Anterior cingulate cortex (tissue), 58 donors: ENCODE measurements at regions not wholly inside any gene's neighbourhood (a gene's known extent, or its start where the extent isn't known, plus 50 kb on each side); places are given as distances from the start of the nearest gene placed in this dataset.
"Not testable (repeated sequence)": the region's sequence is repeated elsewhere in the genome, so short reads cannot be mapped to it uniquely, and the experiment has no call there.

Experiments
- DNase-seq, 58 donors: peaks; one replicate each; lab custom pipeline; 2025; lab: John Stamatoyannopoulos, UW

- no peak for DNase-seq
These were observed 651.6 kb upstream of the MARCKS start for GRCh38 chr6:113205553-113205952.

DNA sequence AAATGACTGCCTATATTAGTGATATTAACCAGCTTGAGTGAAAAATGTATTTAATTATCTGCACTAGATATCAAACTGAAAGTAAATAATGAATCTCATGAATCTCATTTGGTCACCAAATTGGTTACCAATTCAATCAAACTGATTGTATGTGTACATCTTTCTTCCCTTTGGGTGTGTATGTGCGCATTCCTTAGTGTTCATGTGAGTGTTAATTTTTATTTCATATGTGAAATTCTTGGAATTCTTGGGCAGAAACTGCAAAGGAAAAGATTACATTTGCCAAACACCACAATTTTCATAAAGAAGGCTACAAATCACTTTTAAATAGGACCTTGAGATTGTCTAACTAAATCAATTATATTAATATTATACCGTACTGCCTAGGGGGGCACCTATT lies 648.4 kb upstream of the MARCKS start:
- DNase-seq, result no peak

DNA sequence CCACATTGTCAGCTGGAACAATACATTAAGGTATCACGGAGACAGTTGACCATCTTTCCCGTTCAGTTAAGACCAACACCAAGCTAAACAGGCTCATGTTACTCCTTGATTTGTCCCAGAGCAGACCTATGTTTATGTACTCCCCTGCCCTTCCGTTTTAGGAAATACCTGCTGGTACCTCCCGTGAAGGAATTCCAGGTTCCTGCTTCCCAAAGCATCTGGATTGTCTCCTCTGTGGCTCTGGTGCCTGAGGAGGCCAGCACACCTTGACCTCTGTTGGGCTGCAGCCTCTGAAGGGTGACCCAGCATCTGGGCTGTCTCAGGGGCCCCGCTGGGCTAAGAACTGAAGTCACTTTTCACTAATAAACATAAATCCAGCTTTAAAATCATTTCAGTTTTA lies 647.8 kb upstream of the MARCKS start:
- DNase-seq, result no peak

DNA sequence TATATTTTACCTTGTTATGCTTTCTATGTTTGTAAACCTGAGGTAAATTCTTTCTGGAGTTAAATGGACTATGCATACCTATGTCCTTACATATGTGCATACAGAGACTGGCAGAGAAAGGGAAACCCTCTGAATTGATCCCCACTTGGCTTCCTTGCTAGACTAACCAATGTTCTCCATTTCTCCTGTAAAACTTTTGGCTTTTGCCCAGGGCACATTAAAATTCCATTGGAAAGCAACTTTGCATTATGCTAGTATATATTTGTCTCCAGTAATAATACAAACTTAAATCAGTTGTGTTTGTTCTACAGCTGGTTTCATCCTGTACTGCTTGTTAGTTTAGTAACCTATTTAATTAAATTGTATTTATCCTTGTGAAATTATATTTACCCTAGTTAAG lies 646.0 kb upstream of the MARCKS start:
- no peak for DNase-seq

DNA sequence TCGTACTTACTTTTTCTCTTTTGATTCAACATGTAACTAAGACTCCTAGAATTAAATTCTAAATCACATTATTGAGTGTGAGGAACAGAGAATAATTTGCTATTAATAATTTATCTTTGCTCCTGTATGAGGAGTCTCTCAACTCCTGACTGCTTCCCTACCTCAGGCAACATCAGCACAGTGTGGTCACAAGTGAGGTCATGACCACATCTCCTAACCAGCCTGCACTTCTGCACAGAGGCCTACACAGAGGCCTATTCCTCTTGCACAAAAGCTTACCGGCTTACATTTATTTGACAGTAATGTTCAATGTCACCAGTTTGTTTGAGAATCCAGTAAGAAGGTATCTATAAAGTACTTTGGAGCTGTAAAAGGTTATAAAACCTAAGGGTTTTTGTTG lies 637.4 kb upstream of the MARCKS start:
- DNase-seq, result no peak

DNA sequence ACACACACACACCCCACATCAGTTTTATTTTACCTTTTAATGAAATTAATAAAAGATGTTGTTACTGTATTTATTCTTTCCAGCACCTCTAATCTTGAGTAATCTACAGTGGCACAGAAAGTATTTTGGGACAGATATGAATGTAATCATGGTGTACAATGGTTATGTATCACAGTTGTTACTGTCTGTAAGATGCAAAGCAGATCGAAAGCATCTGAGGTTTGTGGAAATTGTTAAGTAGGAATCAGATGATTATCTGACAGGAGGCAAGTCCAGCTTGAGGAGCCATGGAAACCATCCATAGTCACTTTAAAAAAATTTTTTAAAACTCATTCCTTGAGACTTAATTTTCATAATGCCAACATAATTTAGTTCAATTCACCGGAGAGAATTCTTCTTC lies 636.3 kb upstream of the MARCKS start:
- DNase-seq, result no peak

DNA sequence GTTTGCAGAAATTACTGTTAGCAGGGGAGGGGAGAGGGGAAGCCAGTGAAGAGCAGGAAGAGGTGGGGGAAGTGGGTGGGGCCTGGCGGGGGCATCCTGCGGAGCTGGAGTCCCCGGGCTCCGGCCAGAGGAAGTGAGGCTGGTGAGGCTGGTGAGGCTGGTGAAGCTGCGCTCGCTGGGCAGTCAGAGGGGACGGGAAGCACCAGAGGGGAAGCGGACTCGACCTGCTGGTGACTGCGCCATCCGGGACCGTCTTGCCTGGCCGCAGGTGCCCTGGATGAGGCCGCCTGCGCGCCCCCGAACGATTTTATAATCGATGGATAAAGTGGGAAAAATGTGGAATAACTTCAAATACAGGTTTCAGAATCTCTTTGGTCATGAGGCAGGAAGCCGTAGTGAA lies 635.3 kb upstream of the MARCKS start:
- no peak for DNase-seq

GRCh38 chr6:113246186-113246585 lies 611.0 kb upstream of the MARCKS start:
- no peak for DNase-seq

- DNase-seq, result no peak
These were observed 608.6 kb upstream of the MARCKS start for GRCh38 chr6:113248532-113248931.

- not testable (repeated sequence) for DNase-seq
These were observed 603.0 kb upstream of the MARCKS start for GRCh38 chr6:113254194-113254593.

GRCh38 chr6:113258771-113259170 lies 598.4 kb upstream of the MARCKS start:
- DNase-seq, result no peak

- no peak for DNase-seq
These were observed 585.7 kb upstream of the MARCKS start for GRCh38 chr6:113271437-113271836.

DNA sequence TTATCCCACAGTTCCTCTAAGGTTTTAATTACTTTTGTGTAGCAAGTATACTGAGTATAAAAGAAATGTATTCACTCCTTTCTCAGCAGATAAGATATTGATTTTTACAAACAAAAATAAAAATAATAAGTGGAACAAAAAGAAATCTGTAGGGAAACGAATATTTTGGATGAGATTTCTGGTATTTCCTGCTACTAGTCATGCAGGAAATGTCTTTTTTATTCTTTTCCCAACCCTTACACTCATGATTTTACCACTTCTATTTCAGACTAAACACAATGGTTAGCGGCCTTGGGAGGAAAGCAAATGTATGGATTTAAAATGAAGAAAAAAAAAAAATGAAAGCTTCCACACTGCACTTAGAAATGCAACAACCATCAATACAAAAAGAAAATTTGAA lies 580.5 kb upstream of the MARCKS start:
- DNase-seq, result no peak

GRCh38 chr6:113277111-113277510 lies 580.0 kb upstream of the MARCKS start:
- no peak for DNase-seq

DNA sequence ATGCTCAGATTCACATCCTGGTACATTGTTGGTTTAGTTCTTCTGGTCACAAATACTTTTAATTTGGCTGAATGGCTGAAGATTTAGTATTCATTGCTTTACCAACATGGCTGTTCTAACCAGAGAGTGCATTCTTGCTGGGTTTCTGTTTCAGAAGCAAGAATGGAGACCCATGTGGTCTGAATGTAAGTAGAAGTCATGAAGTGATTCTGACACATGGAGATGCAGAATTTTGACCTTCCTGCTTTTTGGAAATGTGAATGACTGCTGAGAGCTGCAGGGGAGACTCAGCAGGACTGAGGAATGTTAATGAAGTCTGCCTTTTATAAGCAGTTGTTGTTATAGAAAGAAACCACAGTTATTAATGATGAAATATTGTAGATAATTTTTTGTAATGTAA lies 576.1 kb upstream of the MARCKS start:
- no peak for DNase-seq

GRCh38 chr6:113281431-113281830 lies 575.7 kb upstream of the MARCKS start:
- DNase-seq, result no peak

- no peak for DNase-seq
These were observed 569.7 kb upstream of the MARCKS start for GRCh38 chr6:113287396-113287795.

DNA sequence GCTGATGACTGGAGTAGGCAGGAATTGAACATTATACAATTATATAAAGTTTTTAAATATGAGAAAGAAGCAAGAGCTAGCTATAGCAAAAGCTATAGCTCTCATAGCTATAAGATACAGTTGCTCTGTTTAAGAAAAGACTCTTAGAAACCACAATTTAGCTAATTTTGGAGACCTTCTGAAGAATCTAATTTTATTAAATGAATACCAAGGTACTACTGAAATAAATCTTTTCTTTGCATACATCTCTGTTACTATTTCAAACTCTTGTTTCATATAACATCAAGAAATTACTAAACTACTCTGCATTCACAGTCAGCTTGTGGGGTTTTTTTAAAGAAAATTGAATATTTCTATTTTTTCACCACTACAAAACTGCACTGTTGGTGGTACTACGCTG lies 568.7 kb upstream of the MARCKS start:
- DNase-seq, result no peak

DNA sequence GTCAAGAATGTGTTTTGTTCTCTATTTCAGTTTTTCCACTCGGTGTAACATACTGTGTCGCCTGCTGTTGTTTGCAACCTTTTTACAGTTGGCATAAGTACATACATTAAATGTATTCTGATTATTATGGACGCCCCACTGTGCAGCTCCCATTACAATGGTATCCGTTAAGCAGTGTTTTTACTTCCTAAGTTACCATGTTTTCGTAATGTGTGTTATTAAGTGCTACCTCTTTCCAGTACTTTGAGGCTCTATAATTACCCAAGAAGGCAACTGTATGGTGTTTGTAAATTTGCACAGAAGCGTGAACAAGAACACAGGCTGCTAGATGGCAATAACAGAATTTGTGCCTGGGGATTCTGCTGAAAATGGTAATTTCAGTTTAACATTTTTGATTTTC lies 568.0 kb upstream of the MARCKS start:
- DNase-seq, result no peak

GRCh38 chr6:113290684-113291083 lies 566.5 kb upstream of the MARCKS start:
- DNase-seq, result no peak

- DNase-seq, result peak in 45 of 58 donors; percentile 1 to 75 (median 14)
These were observed 565.2 kb upstream of the MARCKS start for GRCh38 chr6:113291751-113292445.

- DNase-seq, result no peak
These were observed 564.3 kb upstream of the MARCKS start for GRCh38 chr6:113292646-113293422.
